Tibial nerve (tissue), 4 donors: ENCODE measurements at regions not wholly inside any gene's neighbourhood (a gene's known extent, or its start where the extent isn't known, plus 50 kb on each side); places are given as distances from the start of the nearest gene placed in this dataset.

Experiments used
- CTCF ChIP-seq, 5 experiments: fragments of 200-600 bp in 3 of 5; fragments of 450-650 bp in 2 of 5; sonication (generic) in 3 of 5; IDR thresholded peaks; one replicate each; pipeline ENCODE4 v1.5.1; 2016 to 2019; ENCODE audit warnings: antibody characterized with exemption in 5 of 5, mild to moderate bottlenecking in 3 of 5, moderate library complexity in 2 of 5
- EP300 ChIP-seq, 2 donors: sonication (generic); formaldehyde crosslinking; IDR thresholded peaks; one replicate each; pipeline ENCODE4 v1.6.1; 2017; ENCODE audit warnings: antibody characterized with exemption in 2 of 2, mild to moderate bottlenecking in 1 of 2
- POLR2A ChIP-seq, 2 donors: fragments of 450-650 bp; IDR thresholded peaks; one replicate each; pipeline ENCODE4 v1.6.1; 2017; ENCODE audit warnings: antibody characterized with exemption in 2 of 2, mild to moderate bottlenecking in 2 of 2, moderate library complexity in 2 of 2

- TF ChIP-seq POLR2A (IDR thresholded peaks at IDR 0.05) = no peak
- TF ChIP-seq EP300 (IDR thresholded peaks at IDR 0.05) = no peak
- TF ChIP-seq CTCF (IDR thresholded peaks at IDR 0.05) = no peak
Measured at GRCh38 chr7:13628239-13629001, 361.0 kb downstream of the ETV1 start.
